OCI-LY1 (cell line): ENCODE measurements at regions not wholly inside any gene's neighbourhood (a gene's known extent, or its start where the extent isn't known, plus 50 kb on each side); places are given as distances from the start of the nearest gene placed in this dataset.

ENCODE experiments used
- CTCF ChIP-seq: fragments of 200-600 bp; sonication (generic), shearing (Covaris generic); IDR thresholded peaks from 2 replicates; pipeline ENCODE4 v1.5.1; 2017; ENCODE audit warnings: mild to moderate bottlenecking, antibody characterized with exemption, low read length, moderate library complexity, mixed read lengths
- EZH2 ChIP-seq: fragments of 200-600 bp; sonication (generic), shearing (Covaris generic); IDR thresholded peaks from 2 replicates; pipeline ENCODE4 v1.8.0; 2017; ENCODE audit warnings: borderline replicate concordance, mixed run types, mild to moderate bottlenecking, antibody characterized with exemption, low read length, moderate library complexity, mixed read lengths

- TF ChIP-seq CTCF (no peak), EZH2 (no peak)
Observed at GRCh38 chr1:29650476-29650875, 414.2 kb downstream of the PTPRU start.
